Sigmoid colon (tissue), 6 donors: ENCODE measurements at regions not wholly inside any gene's neighbourhood (a gene's known extent, or its start where the extent isn't known, plus 50 kb on each side); places are given as distances from the start of the nearest gene placed in this dataset.

Source experiments
- DNase-seq: peaks from one replicate; pipeline ENCODE4 v3.0.0-alpha.2; 2019
- H3K27ac ChIP-seq, 4 donors: fragments of 200-600 bp; sonication (generic); one replicate each; pipeline ENCODE4 v1.5.1; 2016 to 2019; ENCODE audit warnings: mild to moderate bottlenecking in 1 of 4
- H3K27me3 ChIP-seq, 3 donors: fragments of 200-600 bp; sonication (generic); one replicate each; pipeline ENCODE4 v1.5.1; 2019; ENCODE audit warnings: mild to moderate bottlenecking in 1 of 3
- H3K36me3 ChIP-seq, 4 donors: fragments of 200-600 bp; sonication (generic); one replicate each; pipeline ENCODE4 v1.5.1; 2016 to 2019
- H3K4me1 ChIP-seq, 4 donors: fragments of 200-600 bp; sonication (generic); one replicate each; pipeline ENCODE4 v1.5.1; 2017 to 2019
- H3K4me3 ChIP-seq, 4 donors: fragments of 200-600 bp; sonication (generic); one replicate each; pipeline ENCODE4 v1.5.1; 2017 to 2019; ENCODE audit warnings: mild to moderate bottlenecking in 2 of 4, moderate library complexity in 1 of 4
- H3K9me3 ChIP-seq, 4 donors: fragments of 200-600 bp in 3 of 4; sonication (generic) in 3 of 4; one replicate each; pipeline versions ENCODE4 v1.5.1 to v1.6.1; 2013 to 2019
- EP300 ChIP-seq, 4 donors: sonication (generic); formaldehyde crosslinking; IDR thresholded peaks; one replicate each; pipeline ENCODE4 v1.6.1; 2017; ENCODE audit warnings: antibody characterized with exemption in 4 of 4
- POLR2A ChIP-seq, 2 donors: fragments of 450-650 bp; IDR thresholded peaks; one replicate each; pipeline ENCODE4 v1.6.1; 2016; ENCODE audit warnings: antibody characterized with exemption in 2 of 2, mild to moderate bottlenecking in 2 of 2, moderate library complexity in 2 of 2
- POLR2AphosphoS5 ChIP-seq, 4 donors: sonication (generic); formaldehyde crosslinking; IDR thresholded peaks; one replicate each; pipeline ENCODE4 v1.6.1; 2017; ENCODE audit warnings: antibody characterized with exemption in 4 of 4
- WGBS, 2 donors: extraction: QIAGEN DNeasy Blood & Tissue Kit; methylation state at CpG; one replicate each; pipeline ENCODE4 v1.1.7; 2013; 5-methylcytosine and 5-hydroxymethylcytosine counted together
- intact Hi-C: fragments of 100-400 bp; cut with DNase I; formaldehyde crosslinking; loops from one replicate; pipeline ENCODE4 v1.15.1; 2023
- TF ChIP-seq, protein P1 (sequence below), 4 experiments: fragments of 450-650 bp in 3 of 4; fragments of 200-600 bp in 1 of 4; IDR thresholded peaks; one replicate each; pipeline ENCODE4 v1.5.1; 2016 to 2019; ENCODE audit warnings: antibody characterized with exemption in 4 of 4, mild to moderate bottlenecking in 3 of 4, moderate library complexity in 2 of 4
- donor health status: healthy with polysubstance abuse.
- donor health status: healthy.

DNA sequence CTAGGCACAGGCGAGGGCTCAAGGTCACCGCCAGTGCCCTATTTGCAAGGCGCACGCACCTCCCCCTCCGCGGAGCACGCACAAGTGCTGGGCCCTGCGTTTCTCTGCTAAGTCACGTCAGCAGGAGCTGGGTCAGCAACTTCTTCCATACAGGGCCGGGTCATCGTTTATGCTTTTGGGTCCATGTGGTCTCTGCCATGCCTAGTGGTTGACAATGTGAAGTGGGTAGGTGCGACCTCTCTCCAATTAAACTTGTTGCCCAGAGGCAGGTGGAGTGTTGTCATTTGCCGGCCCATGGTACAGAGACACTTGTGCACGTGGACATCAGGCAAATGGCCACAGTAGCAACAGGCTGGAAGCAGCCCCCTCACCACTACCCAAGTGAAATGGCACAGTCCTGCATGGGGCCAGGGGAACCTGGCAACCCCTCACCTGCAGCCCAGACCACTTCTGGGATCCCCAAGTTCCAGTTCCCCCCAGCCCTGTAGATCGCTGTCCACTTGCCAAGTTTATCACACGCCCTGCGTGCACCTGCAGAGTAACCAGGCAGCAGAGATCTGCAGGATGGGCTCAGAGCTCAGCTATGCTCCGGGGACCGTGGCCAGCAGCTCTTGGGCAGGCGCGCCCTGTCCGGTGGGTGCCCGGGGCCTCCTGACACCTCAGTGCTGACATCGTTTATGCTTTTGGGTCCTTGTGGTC lies 86.1 kb upstream of the PPP2R2D start:
- 53 to 74% methylated on average over 24 of the region's 24 CpGs for WGBS, 2 donors
- no peak overlapping the region for H3K4me3 ChIP-seq
- TF ChIP-seq, protein P1, sequence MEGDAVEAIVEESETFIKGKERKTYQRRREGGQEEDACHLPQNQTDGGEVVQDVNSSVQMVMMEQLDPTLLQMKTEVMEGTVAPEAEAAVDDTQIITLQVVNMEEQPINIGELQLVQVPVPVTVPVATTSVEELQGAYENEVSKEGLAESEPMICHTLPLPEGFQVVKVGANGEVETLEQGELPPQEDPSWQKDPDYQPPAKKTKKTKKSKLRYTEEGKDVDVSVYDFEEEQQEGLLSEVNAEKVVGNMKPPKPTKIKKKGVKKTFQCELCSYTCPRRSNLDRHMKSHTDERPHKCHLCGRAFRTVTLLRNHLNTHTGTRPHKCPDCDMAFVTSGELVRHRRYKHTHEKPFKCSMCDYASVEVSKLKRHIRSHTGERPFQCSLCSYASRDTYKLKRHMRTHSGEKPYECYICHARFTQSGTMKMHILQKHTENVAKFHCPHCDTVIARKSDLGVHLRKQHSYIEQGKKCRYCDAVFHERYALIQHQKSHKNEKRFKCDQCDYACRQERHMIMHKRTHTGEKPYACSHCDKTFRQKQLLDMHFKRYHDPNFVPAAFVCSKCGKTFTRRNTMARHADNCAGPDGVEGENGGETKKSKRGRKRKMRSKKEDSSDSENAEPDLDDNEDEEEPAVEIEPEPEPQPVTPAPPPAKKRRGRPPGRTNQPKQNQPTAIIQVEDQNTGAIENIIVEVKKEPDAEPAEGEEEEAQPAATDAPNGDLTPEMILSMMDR (IDR thresholded peaks at IDR 0.05): no peak
- TF ChIP-seq POLR2A (IDR thresholded peaks at IDR 0.05): no peak
- no peak for TF ChIP-seq EP300 (IDR thresholded peaks at IDR 0.05)
- TF ChIP-seq POLR2AphosphoS5 (IDR thresholded peaks at IDR 0.05): no peak
- H3K9me3 ChIP-seq: no peaks in the 10 kb centered on the region
- H3K27ac ChIP-seq: no peak overlapping the region
- H3K4me1 ChIP-seq: no peaks in the 10 kb centered on the region
- no peaks in the 10 kb centered on the region for H3K36me3 ChIP-seq
- DNase-seq: no peak
- peaks cover 0 to 27% (median 0%) of the 10 kb centered on the region in 3 donors for H3K27me3 ChIP-seq
- intact Hi-C loops: no loop called here

DNA sequence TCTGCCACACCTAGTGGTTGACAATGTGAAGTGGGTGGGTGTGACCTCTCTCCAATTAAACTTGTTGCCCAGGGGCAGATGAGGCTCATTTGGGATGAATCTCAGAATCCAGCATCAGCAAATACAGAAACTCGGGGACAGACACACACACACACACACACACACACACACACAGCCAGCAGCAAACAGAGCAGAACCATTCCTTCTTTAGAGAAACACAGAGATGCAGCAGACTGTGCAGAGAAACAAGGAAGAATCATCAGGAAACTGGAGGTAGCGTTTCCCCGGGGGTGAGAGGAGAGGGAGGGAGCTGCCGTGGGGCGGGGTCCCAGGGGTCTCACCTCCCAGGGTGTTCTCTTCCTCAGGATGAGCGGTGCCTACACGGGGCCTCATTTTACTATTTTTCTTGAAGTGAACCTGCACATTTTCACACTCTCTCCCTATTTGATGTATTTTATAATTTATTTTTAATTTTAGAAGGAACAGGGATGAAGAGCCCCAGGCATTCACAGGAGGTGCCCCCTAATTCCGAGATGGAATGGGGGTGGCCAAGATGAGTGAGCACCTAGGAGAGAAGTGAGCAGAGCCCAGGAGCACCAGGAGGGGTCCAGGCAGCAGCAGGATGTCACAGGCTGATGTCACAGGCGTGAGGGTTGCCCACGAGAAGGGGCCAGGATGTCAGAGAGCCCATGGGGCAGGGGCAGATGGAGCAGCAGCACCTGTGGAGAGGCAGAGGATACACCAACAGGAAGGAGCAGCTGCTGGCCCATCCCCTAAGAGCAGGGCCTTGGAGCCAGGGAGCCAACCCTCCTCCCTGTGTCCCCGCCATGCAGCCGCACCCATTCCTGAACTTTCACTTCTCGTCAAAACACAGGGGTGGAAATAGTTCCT lies 85.3 kb upstream of the PPP2R2D start:
- intact Hi-C loops: no loop called here
- TF ChIP-seq, protein P1 (IDR thresholded peaks at IDR 0.05): no peak
- TF ChIP-seq POLR2AphosphoS5 (IDR thresholded peaks at IDR 0.05) (no peak), EP300 (IDR thresholded peaks at IDR 0.05) (no peak), POLR2A (IDR thresholded peaks at IDR 0.05) (no peak)
- no peak for DNase-seq
- H3K4me3 ChIP-seq: no peak overlapping the region
- peaks cover 0 to 25% (median 0%) of the 10 kb centered on the region in 3 donors for H3K27me3 ChIP-seq
- WGBS, 2 donors: 33 to 45% methylated on average over 13 of the region's 13 CpGs
- no peaks in the 10 kb centered on the region for H3K9me3 ChIP-seq
- H3K27ac ChIP-seq: no peak overlapping the region
- no peaks in the 10 kb centered on the region for H3K36me3 ChIP-seq
- no peaks in the 10 kb centered on the region for H3K4me1 ChIP-seq

DNA sequence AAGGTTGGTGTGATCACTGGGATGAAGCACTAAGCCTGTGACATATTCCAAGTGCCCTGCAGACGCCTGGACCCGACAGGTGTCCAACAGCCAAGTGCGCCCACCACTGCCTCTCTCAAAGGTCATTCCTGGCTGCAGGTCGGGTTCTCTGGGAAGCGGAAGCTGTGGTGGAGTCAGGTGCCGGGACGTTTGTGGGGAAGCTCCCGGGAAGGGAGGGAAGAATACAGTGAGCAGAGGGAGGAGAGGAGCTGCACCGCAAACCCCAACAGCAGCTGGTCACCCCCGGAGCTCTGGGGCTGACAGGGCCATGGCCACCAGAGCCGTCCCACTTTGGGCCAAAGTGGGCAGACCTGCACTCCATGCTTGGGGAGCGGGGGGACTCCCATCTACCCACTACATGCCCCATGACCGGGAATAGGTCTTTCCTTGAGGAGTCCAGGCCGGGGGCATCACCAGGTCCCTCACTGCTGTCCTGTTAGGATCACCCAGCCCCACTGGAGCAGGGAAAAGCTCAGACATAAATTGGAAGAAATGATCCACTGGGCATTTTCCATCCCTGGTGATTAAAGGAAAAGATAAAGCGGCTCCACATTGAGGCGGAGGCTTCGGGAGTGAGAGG lies 84.5 kb upstream of the PPP2R2D start:
- H3K27me3 ChIP-seq: peaks cover 0 to 17% (median 0%) of the 10 kb centered on the region in 3 donors
- WGBS, 2 donors: 69 to 78% methylated on average over 17 of the region's 17 CpGs
- no peak for TF ChIP-seq EP300 (IDR thresholded peaks at IDR 0.05)
- no peak for TF ChIP-seq POLR2AphosphoS5 (IDR thresholded peaks at IDR 0.05)
- TF ChIP-seq, protein P1 (IDR thresholded peaks at IDR 0.05): no peak
- H3K4me3 ChIP-seq: no peak overlapping the region
- no peak for DNase-seq
- H3K36me3 ChIP-seq: no peaks in the 10 kb centered on the region
- no peaks in the 10 kb centered on the region for H3K4me1 ChIP-seq
- H3K27ac ChIP-seq: no peak overlapping the region
- intact Hi-C loops: no loop called here
- H3K9me3 ChIP-seq: no peaks in the 10 kb centered on the region

DNA sequence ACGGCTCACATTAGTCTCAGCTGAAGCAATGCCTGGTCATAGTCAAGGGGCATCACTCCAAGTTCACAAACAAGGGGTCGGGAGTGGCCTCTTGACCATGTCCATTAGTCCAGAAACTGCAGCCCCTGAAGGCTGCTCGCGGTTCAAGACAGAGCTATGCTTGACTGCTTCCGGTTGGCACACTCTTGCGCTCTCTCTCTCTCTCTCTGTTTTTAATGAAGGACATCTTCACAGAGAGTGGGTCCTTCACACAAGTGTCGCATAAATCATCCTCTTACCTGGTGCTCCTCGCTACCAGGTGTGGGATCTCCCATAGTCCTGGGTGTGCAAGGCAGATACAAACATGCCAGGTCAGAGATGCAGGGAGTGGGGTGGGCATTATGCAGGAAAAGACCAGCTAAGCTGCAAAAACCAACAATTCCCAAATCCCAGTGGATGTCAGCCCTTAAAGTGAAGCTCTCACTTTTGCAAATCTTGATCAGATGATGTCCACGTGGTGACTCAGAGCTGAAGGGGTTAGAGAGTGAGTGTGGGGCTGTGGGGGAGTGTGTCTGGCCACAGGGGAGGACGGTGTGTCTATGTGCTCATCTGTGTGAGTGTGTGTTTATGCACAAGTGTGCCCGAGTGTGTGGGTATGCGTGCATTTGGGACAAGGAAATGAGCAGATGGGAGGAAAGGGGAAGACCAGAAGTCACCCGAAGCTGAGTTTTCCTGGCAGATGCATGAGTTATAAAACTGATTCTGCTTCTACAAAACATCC lies 83.7 kb upstream of the PPP2R2D start:
- no peaks in the 10 kb centered on the region for H3K4me1 ChIP-seq
- DNase-seq: no peak
- WGBS, 2 donors: 70 to 72% methylated on average over 13 of the region's 13 CpGs
- H3K36me3 ChIP-seq: no peaks in the 10 kb centered on the region
- intact Hi-C loops: no loop called here
- H3K4me3 ChIP-seq: no peak overlapping the region
- no peak overlapping the region for H3K27ac ChIP-seq
- TF ChIP-seq EP300 (IDR thresholded peaks at IDR 0.05): no peak
- no peak for TF ChIP-seq POLR2A (IDR thresholded peaks at IDR 0.05)
- no peak for TF ChIP-seq POLR2AphosphoS5 (IDR thresholded peaks at IDR 0.05)
- TF ChIP-seq, protein P1 (IDR thresholded peaks at IDR 0.05): no peak
- no peaks in the 10 kb centered on the region for H3K9me3 ChIP-seq
- peaks cover 0 to 11% (median 0%) of the 10 kb centered on the region in 3 donors for H3K27me3 ChIP-seq
